DMS 273 (cell line): ENCODE measurements at regions not wholly inside any gene's neighbourhood (a gene's known extent, or its start where the extent isn't known, plus 50 kb on each side); places are given as distances from the start of the nearest gene placed in this dataset.
A peak's percentile ranks its signal among the peaks of the same experiment; 100 is the strongest.

ENCODE experiments used
- DNase-seq: peaks from one replicate; lab custom pipeline; 2025; ENCODE audit not compliant: unreplicated experiment; lab: John Stamatoyannopoulos, UW

DNA sequence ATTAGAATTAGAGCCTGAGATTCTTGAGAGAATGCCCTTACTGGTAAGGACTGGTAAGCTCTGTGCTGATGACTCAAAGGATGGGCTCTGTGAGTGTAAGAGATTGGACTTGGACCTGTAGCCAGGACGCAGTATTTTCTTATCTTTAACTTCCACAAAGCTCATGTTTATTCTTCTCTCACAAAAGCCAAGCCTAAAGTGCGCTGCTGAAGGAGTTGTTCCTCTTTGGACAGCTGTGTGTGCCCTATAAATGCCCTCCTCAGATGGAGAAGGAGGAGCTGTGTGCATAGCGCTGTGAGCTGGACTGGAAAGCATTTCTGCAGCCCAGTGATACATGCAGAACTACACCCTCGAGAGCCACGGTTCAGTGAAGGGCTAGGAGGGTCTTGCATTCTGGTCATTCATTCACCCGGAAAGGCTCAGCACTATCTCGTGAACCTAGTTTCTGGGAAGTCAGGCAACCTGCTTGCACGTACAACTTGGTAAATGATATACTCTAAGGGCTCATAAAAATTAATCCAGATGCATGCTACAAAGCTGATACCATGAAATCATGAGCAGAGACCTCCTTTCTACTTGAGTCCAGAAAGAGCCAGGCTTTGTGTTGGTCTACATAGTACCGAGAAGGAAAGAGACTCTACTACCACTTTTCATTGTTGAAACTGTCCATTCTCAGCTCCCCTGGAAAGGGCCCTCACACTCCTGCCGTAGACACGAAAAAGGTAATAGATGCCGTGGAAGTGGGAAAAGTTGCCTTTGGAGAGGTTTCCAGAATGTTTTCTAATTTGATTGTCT lies 103.0 kb upstream of the TBL1XR1 start:
- peak; percentile 48 for DNase-seq

GRCh38 chr3:177300842-177301241 lies 103.6 kb upstream of the TBL1XR1 start:
- no peak for DNase-seq

DNA sequence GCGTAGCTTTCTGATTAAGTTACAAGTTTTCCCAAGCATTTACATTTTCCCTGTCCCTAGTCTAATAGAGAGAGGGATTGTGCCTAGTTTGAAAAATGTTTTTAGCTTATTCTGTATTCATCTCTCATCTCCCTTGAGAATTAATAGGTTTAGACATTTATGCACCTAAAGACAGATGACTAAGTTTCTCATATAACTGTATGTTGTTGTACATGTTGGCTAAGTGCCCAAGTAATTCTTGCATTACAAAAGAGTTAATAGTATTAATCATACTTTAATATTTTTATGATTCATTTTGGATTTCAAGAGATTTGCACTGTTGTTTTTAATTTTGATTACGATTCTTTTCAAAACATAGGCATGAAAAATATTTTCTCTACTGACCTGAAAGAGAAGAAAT lies 109.0 kb upstream of the TBL1XR1 start:
- DNase-seq: no peak

DNA sequence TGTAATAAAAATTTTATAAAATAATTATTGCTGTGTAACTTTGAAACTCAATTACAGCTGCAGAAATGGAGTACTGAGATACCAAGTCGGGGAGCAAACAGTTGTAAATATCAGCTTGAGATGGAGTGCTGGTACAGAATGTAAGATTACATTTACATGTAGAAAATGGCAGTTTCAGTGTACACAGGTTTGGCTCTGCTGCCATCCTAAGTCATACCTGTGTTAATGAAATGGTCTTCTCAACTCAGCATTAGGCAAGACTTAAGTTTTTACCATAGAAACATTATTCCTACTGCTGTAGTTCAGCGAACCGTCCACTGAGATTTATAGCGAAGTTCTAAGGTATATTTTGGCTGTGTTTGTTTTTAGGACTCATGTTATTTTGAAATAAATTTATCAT lies 110.1 kb upstream of the TBL1XR1 start:
- DNase-seq: no peak

- no peak for DNase-seq
Measured at GRCh38 chr3:177307826-177308225, 110.5 kb upstream of the TBL1XR1 start.

DNA sequence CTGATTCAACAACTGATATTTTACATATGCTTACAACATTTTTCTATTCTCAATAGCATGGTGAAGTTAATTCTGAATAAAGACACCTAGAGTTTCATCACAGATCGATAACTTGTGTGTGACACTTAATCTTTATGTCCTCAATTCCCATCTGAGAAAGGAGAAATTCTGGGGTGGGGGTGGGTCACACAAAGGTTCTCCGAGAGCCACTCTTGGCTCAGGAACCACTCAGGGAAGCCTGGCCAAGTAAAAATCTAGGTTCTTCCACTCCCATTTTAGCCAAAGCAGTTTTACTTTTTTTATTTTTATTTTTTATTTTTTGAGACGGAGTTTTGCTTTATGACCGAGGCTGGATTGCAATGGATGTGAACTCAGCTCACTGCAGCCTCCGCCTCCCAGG lies 111.0 kb upstream of the TBL1XR1 start:
- no peak for DNase-seq

- DNase-seq: no peak
Measured at GRCh38 chr3:177308911-177309310, 111.6 kb upstream of the TBL1XR1 start.

DNA sequence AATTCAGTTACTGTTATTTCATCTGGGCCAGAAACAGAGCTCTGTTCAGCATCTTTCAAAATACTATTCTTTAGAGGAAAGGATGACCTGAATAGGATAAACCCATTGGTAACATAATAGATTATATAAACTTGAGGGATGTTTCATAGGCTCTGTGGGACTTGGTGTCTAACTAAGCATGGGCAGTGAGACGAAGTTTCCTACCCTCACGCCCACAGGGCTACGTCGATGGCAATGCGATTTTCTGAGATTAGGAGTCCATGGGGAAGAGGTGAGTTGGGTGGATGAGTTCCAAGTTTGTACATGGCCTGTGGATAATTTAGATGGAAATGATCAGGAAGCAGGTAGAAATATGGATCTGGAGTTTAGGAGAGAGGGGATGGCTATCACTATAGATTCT lies 115.2 kb upstream of the TBL1XR1 start:
- DNase-seq: no peak

GRCh38 chr3:177314897-177315296 lies 117.6 kb upstream of the TBL1XR1 start:
- no peak for DNase-seq

DNA sequence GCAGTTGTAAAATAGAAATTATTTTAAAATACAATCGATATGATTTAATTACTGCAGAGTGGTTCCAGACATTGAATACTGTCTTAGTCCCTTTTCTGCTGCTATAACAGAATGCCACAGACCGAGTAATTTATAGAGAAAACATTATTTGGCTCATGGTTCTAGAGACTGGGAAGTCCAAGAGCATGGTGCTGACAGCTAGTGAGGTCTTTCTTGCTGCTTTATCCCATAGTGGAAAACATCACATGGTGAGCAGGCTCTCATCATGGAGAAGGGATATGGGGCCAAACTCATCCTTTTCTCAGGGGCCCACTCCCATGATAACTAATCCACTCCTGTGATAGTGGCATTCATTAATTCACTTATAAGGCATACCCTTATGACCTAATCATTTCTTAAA lies 120.0 kb upstream of the TBL1XR1 start:
- no peak for DNase-seq

GRCh38 chr3:177318559-177318958 lies 121.3 kb upstream of the TBL1XR1 start:
- no peak for DNase-seq

GRCh38 chr3:177320765-177321247 lies 123.5 kb upstream of the TBL1XR1 start:
- no peak for DNase-seq

DNA sequence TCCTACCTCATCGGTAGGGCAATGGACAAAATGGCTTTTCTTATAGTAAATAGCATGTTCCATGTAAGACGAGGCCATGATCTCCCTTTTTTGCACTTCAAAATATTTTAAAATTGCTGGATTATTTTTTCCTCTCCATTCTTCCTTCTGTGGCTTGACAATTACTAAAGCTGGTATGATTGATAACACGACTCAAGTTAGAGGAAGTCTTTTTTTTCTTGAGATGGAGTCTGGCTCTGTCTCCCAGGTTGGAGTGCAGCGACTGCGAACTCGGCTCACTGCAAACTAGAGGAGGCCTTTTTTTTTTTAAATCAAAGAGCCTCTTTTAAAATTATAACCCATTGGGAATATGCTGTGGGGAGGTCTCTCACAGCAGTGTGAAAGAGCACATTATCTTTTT lies 124.5 kb upstream of the TBL1XR1 start:
- DNase-seq: no peak

DNA sequence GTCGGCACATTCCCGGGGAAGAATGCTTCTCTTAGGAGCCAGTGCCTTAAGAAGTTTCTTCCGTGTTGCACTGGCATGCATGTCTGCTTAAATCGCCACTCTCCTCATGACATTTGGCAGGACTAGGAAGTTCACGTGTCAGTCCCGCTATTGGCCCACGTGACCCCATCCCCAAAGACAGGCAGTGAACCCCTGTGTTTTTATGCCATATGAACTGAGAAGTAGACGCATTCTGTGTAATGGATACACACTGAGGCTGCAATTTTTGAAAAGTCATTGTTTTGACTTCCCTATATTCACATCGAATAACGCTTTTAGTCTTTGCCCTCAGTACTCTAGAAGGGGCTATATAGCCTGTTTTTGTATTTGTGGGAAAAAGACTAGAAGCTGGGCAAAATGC lies 125.6 kb upstream of the TBL1XR1 start:
- DNase-seq: no peak

DNA sequence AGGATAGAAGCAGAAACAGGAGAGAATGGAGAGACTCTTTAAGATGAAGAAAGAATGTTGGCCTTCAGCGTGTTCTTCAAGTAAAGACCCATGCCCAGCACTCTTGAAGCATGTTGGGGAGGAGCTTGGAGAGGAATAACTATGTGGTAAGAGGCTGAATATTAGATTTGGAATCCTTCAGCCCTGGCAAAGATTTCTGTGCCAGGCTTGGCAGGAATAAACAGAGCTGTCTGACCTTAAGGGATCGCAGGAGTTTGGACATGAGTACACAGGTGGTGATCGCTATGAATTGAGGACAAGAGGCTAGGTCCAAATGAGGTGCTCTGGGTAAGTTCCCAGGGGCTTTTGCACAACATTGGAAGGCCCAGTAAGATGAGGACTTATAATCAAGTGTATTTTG lies 132.6 kb upstream of the TBL1XR1 start:
- DNase-seq: no peak

GRCh38 chr3:177330779-177331178 lies 133.5 kb upstream of the TBL1XR1 start:
- DNase-seq: no peak

DNA sequence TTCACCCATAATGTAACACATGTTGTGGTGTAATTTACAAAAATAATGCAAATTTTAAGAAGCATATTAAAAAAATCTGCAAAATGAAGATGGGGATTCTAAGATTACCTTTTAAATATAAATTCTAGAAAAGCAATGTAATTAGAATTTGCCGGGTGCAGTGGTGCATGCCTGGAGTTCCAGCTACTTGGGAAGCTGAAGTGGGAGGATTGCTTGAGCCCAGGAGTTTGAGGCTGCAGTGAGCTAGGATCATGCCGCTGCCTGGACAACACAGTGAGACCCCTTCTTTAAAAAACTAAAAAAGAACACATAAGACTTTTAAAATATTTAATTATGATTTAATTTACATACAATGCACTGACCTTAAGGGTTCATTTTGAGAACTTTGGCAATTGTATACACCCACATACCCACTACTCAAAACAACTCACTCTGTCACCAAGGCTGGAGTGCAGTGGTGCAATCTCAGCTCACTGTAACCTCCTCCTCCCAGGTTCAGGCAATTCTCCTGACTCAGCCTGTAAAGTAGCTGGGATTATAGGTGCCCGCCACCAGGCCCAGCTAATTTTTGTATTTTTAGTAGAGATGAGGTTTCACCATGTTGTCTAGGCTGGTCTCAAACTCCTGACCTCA lies 134.0 kb upstream of the TBL1XR1 start:
- DNase-seq: no peak

- no peak for DNase-seq
Measured at GRCh38 chr3:177332955-177333354, 135.7 kb upstream of the TBL1XR1 start.

DNA sequence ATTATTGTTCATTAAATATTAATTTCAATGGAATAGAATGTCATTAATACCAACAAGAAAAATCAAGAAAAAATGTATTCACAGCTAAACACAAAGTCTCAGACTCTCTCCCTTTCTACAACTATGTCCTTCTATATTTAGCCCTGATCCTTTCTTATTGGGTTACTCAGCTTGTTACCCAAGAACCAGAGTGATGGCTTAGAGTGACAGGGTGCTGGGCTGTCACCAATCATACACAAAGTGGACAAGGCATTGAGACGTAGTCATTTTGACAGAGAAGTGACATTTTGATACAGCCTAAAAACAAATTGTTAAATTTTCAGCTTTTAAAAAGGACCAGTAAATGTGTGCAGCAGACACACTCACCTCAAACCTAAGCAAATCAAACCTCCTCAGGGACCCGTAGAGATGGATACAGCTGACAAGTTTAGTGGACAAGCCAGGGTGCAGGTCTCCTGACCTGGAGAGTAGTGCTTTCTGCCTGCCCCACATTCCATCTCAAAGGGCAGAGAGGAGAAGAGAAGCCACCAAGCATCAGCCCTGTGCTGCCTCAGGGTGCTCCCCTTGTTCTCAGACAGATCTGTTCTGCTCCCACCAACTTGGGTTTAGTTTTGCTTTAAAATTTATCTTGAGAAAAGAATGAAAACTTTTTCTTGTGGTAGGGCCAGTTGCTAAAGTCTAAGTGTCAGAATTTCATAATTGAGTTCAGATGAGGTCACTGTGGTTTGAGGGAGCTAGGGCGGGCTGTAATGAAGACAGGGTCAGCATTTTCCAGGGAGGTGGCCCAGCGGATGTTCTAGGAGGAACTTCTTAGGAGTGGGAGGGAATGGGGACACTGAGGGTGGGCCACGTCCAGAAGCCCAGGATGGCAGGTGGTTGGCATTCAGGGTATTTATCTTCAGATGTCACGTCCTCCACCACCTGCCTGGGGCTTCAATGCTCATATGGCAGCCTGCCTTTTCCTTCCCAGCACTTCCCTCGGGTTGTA lies 136.5 kb upstream of the TBL1XR1 start:
- peak; percentile 48 for DNase-seq

DNA sequence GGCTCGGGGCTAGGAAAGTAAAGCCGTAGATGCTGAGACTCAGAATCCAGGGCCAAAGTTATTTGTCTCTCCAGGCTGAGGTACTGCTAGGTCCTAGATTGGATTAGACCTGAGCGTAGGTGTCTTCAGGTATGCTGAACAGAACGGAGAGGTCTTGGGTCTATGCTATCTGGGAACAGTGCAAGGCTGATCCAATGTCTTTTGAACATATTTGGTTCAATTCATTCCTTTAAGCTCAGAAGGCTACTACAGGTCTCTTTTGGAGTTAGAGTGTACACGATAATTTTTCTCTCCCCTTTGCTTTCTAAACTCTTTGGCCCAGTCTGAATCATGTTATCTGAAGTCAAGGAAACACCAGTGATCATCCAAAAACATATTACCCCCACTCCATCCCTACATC lies 137.5 kb upstream of the TBL1XR1 start:
- no peak for DNase-seq

- no peak for DNase-seq
Measured at GRCh38 chr3:177335728-177336127, 138.4 kb upstream of the TBL1XR1 start.
